RWPE2 (cell line): ENCODE measurements at regions not wholly inside any gene's neighbourhood (a gene's known extent, or its start where the extent isn't known, plus 50 kb on each side); places are given as distances from the start of the nearest gene placed in this dataset.

Source experiments
- ATAC-seq: fragments of 200-7000 bp; cut with Tn5 transposase; 3 replicates; pipeline ENCODE4 v1.9.1; 2021; ENCODE audit warnings: low read depth
- DNase-seq: peaks from one replicate; pipeline ENCODE4 v3.0.0-alpha.2; 2020; ENCODE audit warnings: low spot score
- H3K27ac ChIP-seq: fragments of 450-650 bp; 2 replicates; pipeline ENCODE4 v1.5.1; 2017; ENCODE audit warnings: mild to moderate bottlenecking; ENCODE audit not compliant: poor library complexity, severe bottlenecking
- H3K27me3 ChIP-seq: fragments of 250-450 bp; sonication (Bioruptor Pico); 2 replicates; pipeline ENCODE4 v1.5.1; 2021; ENCODE audit warnings: mild to moderate bottlenecking, moderate library complexity; ENCODE audit not compliant: insufficient read depth, poor library complexity, severe bottlenecking
- H3K36me3 ChIP-seq: fragments of 250-450 bp; sonication (Bioruptor Pico); 2 replicates; pipeline ENCODE4 v1.5.1; 2020; ENCODE audit warnings: low read depth, mild to moderate bottlenecking, moderate library complexity
- H3K4me1 ChIP-seq: fragments of 250-450 bp; sonication (Bioruptor Pico); 2 replicates; pipeline ENCODE4 v1.5.1; 2021; ENCODE audit warnings: mild to moderate bottlenecking, moderate library complexity; ENCODE audit not compliant: insufficient read depth, poor library complexity, severe bottlenecking
- H3K4me3 ChIP-seq: fragments of 250-450 bp; sonication (Bioruptor Pico); 2 replicates; pipeline ENCODE4 v1.5.1; 2021; ENCODE audit warnings: mild to moderate bottlenecking, moderate library complexity; ENCODE audit not compliant: severe bottlenecking
- H3K9me3 ChIP-seq: fragments of 250-450 bp; sonication (Bioruptor Pico); 2 replicates; pipeline ENCODE4 v1.5.1; 2021; ENCODE audit warnings: mild to moderate bottlenecking, moderate library complexity; ENCODE audit not compliant: severe bottlenecking
- CTCF ChIP-seq: fragments of 450-650 bp; IDR thresholded peaks from one replicate; pipeline ENCODE4 v1.5.1; 2017; ENCODE audit warnings: mild to moderate bottlenecking, moderate library complexity; ENCODE audit not compliant: poor library complexity, severe bottlenecking

GRCh38 chr3:103785017-103785416 is 1350.2 kb downstream of the ZPLD1 start:
- no peaks in the 10 kb centered on the region for H3K36me3 ChIP-seq
- ATAC-seq, result no peak

GRCh38 chr3:103785537-103785936 is 1350.7 kb downstream of the ZPLD1 start:
- ATAC-seq (no peak), DNase-seq (no peak)
- Histone ChIP-seq H3K36me3 (no peaks in the 10 kb centered on the region), H3K27me3 (no peaks in the 10 kb centered on the region), H3K4me3 (no peak overlapping the region), H3K4me1 (no peaks in the 10 kb centered on the region), H3K9me3 (no peaks in the 10 kb centered on the region), H3K27ac (no peak overlapping the region)
- TF ChIP-seq CTCF, result no peak

More at GRCh38 chr3:103785017-103785416, 1350.2 kb downstream of the ZPLD1 start:
- Histone ChIP-seq H3K4me3 (no peak overlapping the region), H3K27me3 (no peaks in the 10 kb centered on the region), H3K27ac (no peak overlapping the region), H3K9me3 (no peaks in the 10 kb centered on the region), H3K4me1 (no peaks in the 10 kb centered on the region)
- no peak for TF ChIP-seq CTCF
- DNase-seq, result no peak

- Histone ChIP-seq H3K27me3 (no peaks in the 10 kb centered on the region), H3K9me3 (no peaks in the 10 kb centered on the region), H3K4me1 (no peaks in the 10 kb centered on the region), H3K36me3 (no peaks in the 10 kb centered on the region), H3K4me3 (no peak overlapping the region), H3K27ac (no peak overlapping the region)
- DNase-seq (no peak), ATAC-seq (no peak)
- TF ChIP-seq CTCF, result no peak
Measured at GRCh38 chr3:103786296-103786695, 1351.5 kb downstream of the ZPLD1 start.

GRCh38 chr3:103787164-103787871 is 1352.5 kb downstream of the ZPLD1 start:
- Histone ChIP-seq H3K4me1 (no peaks in the 10 kb centered on the region), H3K27me3 (no peaks in the 10 kb centered on the region), H3K4me3 (no peak overlapping the region), H3K9me3 (no peaks in the 10 kb centered on the region), H3K36me3 (no peaks in the 10 kb centered on the region), H3K27ac (no peak overlapping the region)
- DNase-seq (no peak), ATAC-seq (no peak)
- no peak for TF ChIP-seq CTCF

GRCh38 chr3:103787879-103788278 is 1353.1 kb downstream of the ZPLD1 start:
- DNase-seq, result no peak
- no peaks in the 10 kb centered on the region for H3K9me3 ChIP-seq
- no peaks in the 10 kb centered on the region for H3K36me3 ChIP-seq
- ATAC-seq, result no peak
- no peaks in the 10 kb centered on the region for H3K27me3 ChIP-seq
- H3K27ac ChIP-seq, result no peak overlapping the region
- no peak overlapping the region for H3K4me3 ChIP-seq
- H3K4me1 ChIP-seq, result no peaks in the 10 kb centered on the region
- TF ChIP-seq CTCF, result no peak
